Ovary (tissue), 3 donors: ENCODE measurements at regions not wholly inside any gene's neighbourhood (a gene's known extent, or its start where the extent isn't known, plus 50 kb on each side); places are given as distances from the start of the nearest gene placed in this dataset.

Experiments
- CTCF ChIP-seq, 3 donors: fragments of 450-650 bp in 2 of 3; fragments of 200-600 bp in 1 of 3; IDR thresholded peaks; one replicate each; pipeline versions ENCODE4 v1.5.1 to v1.8.0; 2016 to 2022; ENCODE audit warnings: antibody characterized with exemption in 3 of 3, mild to moderate bottlenecking in 1 of 3
- EP300 ChIP-seq: sonication (generic); formaldehyde crosslinking; IDR thresholded peaks from one replicate; pipeline ENCODE4 v1.6.1; 2017; ENCODE audit warnings: antibody characterized with exemption
- donor health status: DM: no; HTN: no; CAD: no.

GRCh38 chr11:119482521-119483011, 59.6 kb upstream of the THY1 start:
- TF ChIP-seq CTCF (IDR thresholded peaks at IDR 0.05), result no peak
- no peak for TF ChIP-seq EP300
